ENCODE measurements at regions not wholly inside any gene's neighbourhood (a gene's known extent, or its start where the extent isn't known, plus 50 kb on each side); places are given as distances from the start of the nearest gene placed in this dataset.

- DNase-seq (ENCODE audit: low read depth) = no peak
- Histone ChIP-seq H3K4me3 (ENCODE audit: low read depth, low read length) (no peak overlapping the region), H3K27me3 (ENCODE audit: control insufficient read depth, insufficient read depth, low read length) (no peaks in the 10 kb centered on the region), H3K36me3 (ENCODE audit: control insufficient read depth, insufficient read depth, low read length) (no peaks in the 10 kb centered on the region)
- TF ChIP-seq CTCF (IDR thresholded peaks at IDR 0.05; ENCODE audit: insufficient read depth, low read length, poor library complexity, severe bottlenecking) = no peak
These were observed 149.8 kb upstream of the TLL1 start for GRCh38 chr4:165723051-165723795.

- H3K36me3 ChIP-seq (ENCODE audit: control insufficient read depth, insufficient read depth, low read length) = no peaks in the 10 kb centered on the region
- no peak for DNase-seq (ENCODE audit: low read depth)
- H3K27me3 ChIP-seq (ENCODE audit: control insufficient read depth, insufficient read depth, low read length) = no peaks in the 10 kb centered on the region
- no peak overlapping the region for H3K4me3 ChIP-seq (ENCODE audit: low read depth, low read length)
- TF ChIP-seq CTCF (IDR thresholded peaks at IDR 0.05; ENCODE audit: insufficient read depth, low read length, poor library complexity, severe bottlenecking) = no peak
These were observed 148.3 kb upstream of the TLL1 start for GRCh38 chr4:165724786-165725185.

- no peaks in the 10 kb centered on the region for H3K36me3 ChIP-seq (ENCODE audit: control insufficient read depth, insufficient read depth, low read length)
- no peak for TF ChIP-seq CTCF (IDR thresholded peaks at IDR 0.05; ENCODE audit: insufficient read depth, low read length, poor library complexity, severe bottlenecking)
- H3K27me3 ChIP-seq (ENCODE audit: control insufficient read depth, insufficient read depth, low read length) = no peaks in the 10 kb centered on the region
- no peak overlapping the region for H3K4me3 ChIP-seq (ENCODE audit: low read depth, low read length)
- DNase-seq (ENCODE audit: low read depth) = no peak
These were observed 147.7 kb upstream of the TLL1 start for GRCh38 chr4:165725352-165725751.

GRCh38 chr4:165726831-165727230 is 146.2 kb upstream of the TLL1 start:
- H3K27me3 ChIP-seq (ENCODE audit: control insufficient read depth, insufficient read depth, low read length) = no peaks in the 10 kb centered on the region
- TF ChIP-seq CTCF (IDR thresholded peaks at IDR 0.05; ENCODE audit: insufficient read depth, low read length, poor library complexity, severe bottlenecking) = no peak
- H3K4me3 ChIP-seq (ENCODE audit: low read depth, low read length) = no peak overlapping the region
- no peaks in the 10 kb centered on the region for H3K36me3 ChIP-seq (ENCODE audit: control insufficient read depth, insufficient read depth, low read length)
- peak; percentile 12 for DNase-seq (ENCODE audit: low read depth)

- H3K4me3 ChIP-seq (ENCODE audit: low read depth, low read length) = no peak overlapping the region
- no peaks in the 10 kb centered on the region for H3K27me3 ChIP-seq (ENCODE audit: control insufficient read depth, insufficient read depth, low read length)
- no peak for TF ChIP-seq CTCF (IDR thresholded peaks at IDR 0.05; ENCODE audit: insufficient read depth, low read length, poor library complexity, severe bottlenecking)
- no peak for DNase-seq (ENCODE audit: low read depth)
- H3K36me3 ChIP-seq (ENCODE audit: control insufficient read depth, insufficient read depth, low read length) = no peaks in the 10 kb centered on the region
These were observed 135.6 kb upstream of the TLL1 start for GRCh38 chr4:165737309-165737972.
